Muscle layer of colon (tissue), 2 donors: ENCODE measurements at regions not wholly inside any gene's neighbourhood (a gene's known extent, or its start where the extent isn't known, plus 50 kb on each side); places are given as distances from the start of the nearest gene placed in this dataset.

Experiments
- H3K27ac ChIP-seq: one replicate; pipeline ENCODE4 v1.7.0; 2013; ENCODE audit warnings: low read depth, mild to moderate bottlenecking, low read length, moderate library complexity
- H3K27me3 ChIP-seq, 2 donors: one replicate each; pipeline ENCODE4 v1.7.0; 2013; ENCODE audit warnings: low read length in 2 of 2, mild to moderate bottlenecking in 2 of 2; ENCODE audit not compliant: insufficient read depth in 2 of 2, control insufficient read depth in 1 of 2
- H3K36me3 ChIP-seq: one replicate; pipeline ENCODE4 v1.7.0; 2013; ENCODE audit warnings: mild to moderate bottlenecking, low read length; ENCODE audit not compliant: insufficient read depth
- H3K4me1 ChIP-seq: one replicate; pipeline ENCODE4 v1.7.0; 2013; ENCODE audit warnings: mild to moderate bottlenecking, low read length; ENCODE audit not compliant: insufficient read depth
- H3K4me3 ChIP-seq, 2 donors: one replicate each; pipeline ENCODE4 v1.7.0; 2013; ENCODE audit warnings: low read length in 2 of 2, low read depth in 1 of 2, mild to moderate bottlenecking in 1 of 2, moderate library complexity in 1 of 2
- H3K9ac ChIP-seq: one replicate; pipeline ENCODE4 v1.7.0; 2013; ENCODE audit warnings: low read length
- H3K9me3 ChIP-seq: one replicate; pipeline ENCODE4 v1.7.0; 2013; ENCODE audit warnings: mild to moderate bottlenecking, low read length
- donor health status: abdominal sarcoma.
- donor health status: Adenocarcinoma of cecum.

- Histone ChIP-seq H3K9me3 (no peaks in the 10 kb centered on the region), H3K36me3 (no peaks in the 10 kb centered on the region), H3K4me1 (peaks cover 14% of the 10 kb centered on the region), H3K27me3 (no peaks in the 10 kb centered on the region), H3K4me3 (no peak overlapping the region), H3K9ac (no peak overlapping the region), H3K27ac (no peak overlapping the region)
Observed at GRCh38 chr15:70473581-70474370, 289.6 kb downstream of the UACA start.

- no peak overlapping the region for H3K4me3 ChIP-seq
- H3K9me3 ChIP-seq, result no peaks in the 10 kb centered on the region
- H3K27me3 ChIP-seq, result no peaks in the 10 kb centered on the region
- no peak overlapping the region for H3K27ac ChIP-seq
- H3K9ac ChIP-seq, result no peak overlapping the region
- H3K36me3 ChIP-seq, result no peaks in the 10 kb centered on the region
- H3K4me1 ChIP-seq, result peaks cover 14% of the 10 kb centered on the region
Observed at GRCh38 chr15:70471517-70471916, 291.8 kb downstream of the UACA start.

- Histone ChIP-seq H3K27ac (no peak overlapping the region), H3K27me3 (no peaks in the 10 kb centered on the region), H3K4me1 (peaks cover 14% of the 10 kb centered on the region), H3K36me3 (no peaks in the 10 kb centered on the region), H3K9ac (no peak overlapping the region), H3K9me3 (no peaks in the 10 kb centered on the region), H3K4me3 (no peak overlapping the region)
Observed at GRCh38 chr15:70470556-70471191, 292.7 kb downstream of the UACA start.

GRCh38 chr15:70469651-70470555 lies 293.5 kb downstream of the UACA start:
- Histone ChIP-seq H3K36me3 (no peaks in the 10 kb centered on the region), H3K27ac (no peak overlapping the region), H3K27me3 (no peaks in the 10 kb centered on the region), H3K4me3 (no peak overlapping the region), H3K4me1 (peaks cover 14% of the 10 kb centered on the region), H3K9me3 (no peaks in the 10 kb centered on the region), H3K9ac (no peak overlapping the region)

- H3K4me3 ChIP-seq, result no peak overlapping the region
- no peaks in the 10 kb centered on the region for H3K36me3 ChIP-seq
Observed at GRCh38 chr15:70469182-70469581, 294.2 kb downstream of the UACA start.

GRCh38 chr15:70466895-70467529 lies 296.3 kb downstream of the UACA start:
- Histone ChIP-seq H3K4me3 (no peak overlapping the region), H3K9me3 (no peaks in the 10 kb centered on the region), H3K9ac (no peak overlapping the region), H3K4me1 (no peaks in the 10 kb centered on the region), H3K36me3 (no peaks in the 10 kb centered on the region), H3K27me3 (no peaks in the 10 kb centered on the region), H3K27ac (no peak overlapping the region)

More at GRCh38 chr15:70469182-70469581, 294.2 kb downstream of the UACA start:
- no peaks in the 10 kb centered on the region for H3K9me3 ChIP-seq
- no peak overlapping the region for H3K27ac ChIP-seq
- no peak overlapping the region for H3K9ac ChIP-seq
- no peaks in the 10 kb centered on the region for H3K27me3 ChIP-seq
- peaks cover 13% of the 10 kb centered on the region for H3K4me1 ChIP-seq

- Histone ChIP-seq H3K36me3 (no peaks in the 10 kb centered on the region), H3K27ac (no peak overlapping the region), H3K4me3 (no peak overlapping the region), H3K9me3 (no peaks in the 10 kb centered on the region), H3K4me1 (no peaks in the 10 kb centered on the region), H3K27me3 (no peaks in the 10 kb centered on the region), H3K9ac (no peak overlapping the region)
Observed at GRCh38 chr15:70466305-70466704, 297.1 kb downstream of the UACA start.

GRCh38 chr15:70465812-70466211 lies 297.5 kb downstream of the UACA start:
- Histone ChIP-seq H3K27me3 (no peaks in the 10 kb centered on the region), H3K4me3 (no peak overlapping the region), H3K9me3 (no peaks in the 10 kb centered on the region), H3K4me1 (no peaks in the 10 kb centered on the region), H3K27ac (no peak overlapping the region), H3K36me3 (no peaks in the 10 kb centered on the region), H3K9ac (no peak overlapping the region)

- no peaks in the 10 kb centered on the region for H3K36me3 ChIP-seq
- no peaks in the 10 kb centered on the region for H3K9me3 ChIP-seq
- H3K4me3 ChIP-seq, result no peak overlapping the region
- no peak overlapping the region for H3K27ac ChIP-seq
- H3K9ac ChIP-seq, result no peak overlapping the region
- no peaks in the 10 kb centered on the region for H3K27me3 ChIP-seq
- peaks cover 6% of the 10 kb centered on the region for H3K4me1 ChIP-seq
Observed at GRCh38 chr15:70463453-70463834, 299.9 kb downstream of the UACA start.

GRCh38 chr15:70461992-70462391 lies 301.4 kb downstream of the UACA start:
- Histone ChIP-seq H3K27ac (no peak overlapping the region), H3K27me3 (no peaks in the 10 kb centered on the region), H3K9me3 (no peaks in the 10 kb centered on the region), H3K9ac (no peak overlapping the region), H3K36me3 (no peaks in the 10 kb centered on the region), H3K4me3 (no peak overlapping the region), H3K4me1 (peaks cover 6% of the 10 kb centered on the region)

GRCh38 chr15:70461017-70461416 lies 302.3 kb downstream of the UACA start:
- H3K9me3 ChIP-seq, result no peaks in the 10 kb centered on the region
- no peak overlapping the region for H3K9ac ChIP-seq
- no peak overlapping the region for H3K27ac ChIP-seq
- H3K4me3 ChIP-seq, result no peak overlapping the region
- no peaks in the 10 kb centered on the region for H3K36me3 ChIP-seq
- H3K27me3 ChIP-seq, result no peaks in the 10 kb centered on the region
- H3K4me1 ChIP-seq, result peaks cover 6% of the 10 kb centered on the region
